IPS-NIHi7 (cell line): ENCODE measurements at regions not wholly inside any gene's neighbourhood (a gene's known extent, or its start where the extent isn't known, plus 50 kb on each side); places are given as distances from the start of the nearest gene placed in this dataset.

Source experiments
- DNase-seq: peaks from one replicate; pipeline ENCODE4 v3.0.0; 2012; ENCODE audit warnings: mixed read lengths; ENCODE audit errors: extremely low spot score

DNA sequence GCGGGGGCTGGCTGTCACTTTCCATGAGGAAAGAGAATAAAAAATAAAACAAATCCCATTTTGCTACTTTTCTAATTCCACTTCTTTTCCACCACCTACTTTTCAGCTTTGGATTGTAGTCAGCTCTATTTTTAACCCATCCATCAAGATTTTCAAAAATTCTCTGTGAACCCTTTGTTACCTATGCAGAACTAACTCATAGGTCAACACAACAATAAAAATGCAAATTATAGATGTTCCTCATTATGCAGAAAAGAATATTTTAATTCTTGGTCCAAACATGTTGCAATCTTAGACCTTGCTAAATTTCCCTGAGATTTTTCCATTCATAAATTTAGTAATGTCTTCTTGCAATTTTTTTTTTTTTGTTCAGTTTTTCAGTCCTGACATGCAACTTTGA is 454.5 kb downstream of the ADAMTS20 start:
- DNase-seq, result no peak

DNA sequence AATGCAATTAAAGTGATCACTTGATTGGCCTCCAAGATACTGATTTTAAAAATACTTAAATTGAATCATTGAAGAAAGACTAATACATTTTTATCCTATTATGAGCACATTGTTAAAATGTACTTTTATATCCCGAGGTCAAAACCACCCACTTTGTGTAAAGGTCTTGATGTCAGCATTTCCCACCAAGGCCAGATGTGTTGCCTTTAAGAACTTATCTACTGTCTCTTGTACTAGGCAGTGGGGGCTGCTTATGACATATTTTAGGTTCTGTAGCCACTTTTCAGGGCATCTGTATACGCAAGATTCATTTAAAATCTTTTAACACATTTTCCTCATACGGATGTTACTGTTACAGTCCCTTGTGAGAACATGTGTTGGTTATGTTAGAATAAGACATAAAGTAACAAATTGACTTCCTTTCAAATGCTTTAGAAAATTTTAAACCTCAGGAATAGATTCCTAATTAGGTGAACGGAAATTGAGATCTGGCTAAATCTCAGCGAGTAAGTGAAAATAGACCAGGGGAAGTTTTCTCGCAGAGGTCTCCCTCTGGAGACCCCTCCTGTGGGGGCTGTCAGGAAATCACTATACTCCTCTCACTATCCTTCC is 456.2 kb downstream of the ADAMTS20 start:
- no peak for DNase-seq

DNA sequence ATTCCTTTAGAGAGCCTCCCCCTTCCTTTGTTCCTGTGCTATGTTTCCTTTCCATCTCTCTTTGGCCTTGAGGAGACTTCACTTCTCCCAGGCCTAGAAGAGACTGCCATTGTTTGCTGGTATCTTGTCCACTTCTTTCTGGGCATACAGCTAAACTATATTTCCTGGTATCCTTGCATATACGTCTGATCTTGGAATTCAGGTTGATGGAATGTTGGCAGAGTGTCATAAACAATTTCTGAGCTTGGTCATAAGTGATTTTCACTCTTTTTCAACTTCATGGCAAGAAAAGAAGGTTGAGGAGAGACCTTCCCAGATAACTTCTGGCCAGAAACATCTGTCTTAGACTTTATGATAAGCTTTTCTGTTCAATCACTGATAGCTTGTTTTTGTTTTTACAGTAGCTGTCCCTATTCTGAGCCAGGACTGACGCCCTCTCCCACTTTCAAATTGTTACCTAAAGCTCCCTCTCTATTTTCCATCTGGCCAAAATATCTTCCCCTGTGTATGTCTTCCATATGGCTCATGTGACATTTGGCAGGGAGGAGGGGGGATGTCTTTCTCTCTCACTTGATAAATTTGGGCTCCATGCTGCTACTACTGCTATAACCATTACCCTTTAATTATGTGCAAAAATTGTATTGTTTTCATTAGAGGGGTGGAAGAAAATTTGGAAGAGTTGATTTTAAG is 457.0 kb downstream of the ADAMTS20 start:
- DNase-seq, result no peak

DNA sequence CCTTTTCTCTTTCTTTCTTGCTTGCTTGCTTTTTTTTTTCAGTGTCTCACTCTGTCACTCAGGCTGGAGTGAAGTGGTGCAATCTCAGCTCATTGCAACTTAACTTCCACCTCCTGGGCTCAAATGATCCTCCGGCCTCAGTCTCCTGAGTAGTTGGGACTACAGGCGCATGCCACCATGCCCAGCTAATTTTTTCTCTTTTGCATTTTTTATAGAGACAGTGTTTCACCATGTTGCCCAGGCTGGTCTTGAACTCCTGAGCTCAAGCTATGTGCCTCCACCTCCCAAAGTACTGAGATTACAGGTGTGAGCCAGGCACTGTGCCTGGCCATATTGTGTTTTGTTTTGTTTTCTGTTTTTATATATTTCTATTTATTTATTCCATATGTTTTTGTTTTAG is 461.0 kb downstream of the ADAMTS20 start:
- no peak for DNase-seq

DNA sequence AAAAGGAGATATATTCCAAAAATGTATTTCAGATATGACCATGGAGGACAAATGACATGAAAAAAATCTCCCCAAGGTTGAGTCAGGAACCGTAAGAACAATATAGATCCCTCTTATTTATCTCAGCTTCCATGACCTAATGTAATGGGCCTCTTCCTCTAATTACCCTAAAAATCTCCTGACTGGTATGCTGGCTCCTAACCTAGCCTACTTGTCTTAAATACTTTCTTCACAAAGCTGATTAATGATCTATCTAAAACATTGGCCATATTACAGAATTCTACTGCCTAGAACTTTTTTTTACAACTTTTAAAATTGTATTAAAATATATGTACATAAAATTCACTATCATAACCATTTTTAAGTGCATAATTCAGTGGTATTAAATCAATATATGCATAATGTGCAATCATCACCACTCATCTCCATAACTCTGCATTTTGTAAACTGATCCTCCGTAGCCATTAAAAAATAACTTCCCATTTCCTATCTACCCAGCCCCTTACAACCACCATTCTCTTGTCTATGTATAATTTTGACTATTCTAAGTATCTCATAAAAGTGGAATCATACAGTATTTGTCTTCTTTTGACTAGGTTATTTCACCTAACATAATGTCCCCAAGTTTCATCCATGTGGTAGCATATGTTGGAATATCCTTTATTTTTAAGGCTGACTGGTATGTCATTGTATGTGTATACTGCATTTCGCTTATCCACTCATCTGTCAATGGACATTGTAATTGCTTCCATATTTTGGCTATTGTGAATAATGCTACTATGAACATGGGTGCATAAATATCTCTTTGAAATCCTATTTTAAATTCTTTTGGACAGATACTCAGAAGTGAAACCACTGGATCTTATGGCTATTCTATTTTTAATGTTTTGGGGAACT is 464.6 kb downstream of the ADAMTS20 start:
- no peak for DNase-seq

DNA sequence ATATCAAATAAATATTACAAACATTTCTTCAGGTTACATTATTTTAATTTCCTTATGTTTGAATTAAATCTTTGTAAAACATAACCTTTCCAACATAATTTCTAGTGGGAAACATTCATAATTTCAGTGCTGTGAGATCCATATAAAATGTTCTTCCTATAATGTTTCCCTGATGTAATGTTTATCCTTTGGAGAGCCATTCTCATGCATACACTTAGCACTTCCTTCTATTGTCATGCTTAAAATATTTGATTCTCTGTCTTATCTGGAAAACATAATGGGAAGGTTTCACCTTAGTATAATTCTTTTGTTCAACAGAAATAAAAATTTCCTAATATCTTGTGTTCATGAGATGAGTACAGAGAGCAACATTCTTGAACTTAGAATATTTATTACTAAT is 472.5 kb downstream of the ADAMTS20 start:
- DNase-seq, result no peak

DNA sequence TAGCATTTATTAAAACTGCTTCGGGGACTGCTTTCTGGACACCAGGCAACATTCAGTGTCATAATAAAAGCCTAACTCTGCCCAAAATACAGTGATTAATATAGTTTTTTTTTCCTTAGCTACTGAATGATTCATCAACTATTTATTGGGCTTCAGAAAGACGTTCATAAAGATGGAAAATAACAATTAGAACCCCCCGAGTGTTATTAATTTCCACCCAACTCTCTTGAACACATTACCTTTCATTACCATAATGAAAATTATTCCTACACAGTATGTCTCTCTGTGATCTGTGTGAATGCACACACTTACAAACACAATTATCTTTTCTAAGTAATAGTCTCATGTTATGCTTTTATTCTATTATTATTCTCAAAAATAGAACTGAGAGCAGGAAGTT is 473.0 kb downstream of the ADAMTS20 start:
- DNase-seq, result no peak

DNA sequence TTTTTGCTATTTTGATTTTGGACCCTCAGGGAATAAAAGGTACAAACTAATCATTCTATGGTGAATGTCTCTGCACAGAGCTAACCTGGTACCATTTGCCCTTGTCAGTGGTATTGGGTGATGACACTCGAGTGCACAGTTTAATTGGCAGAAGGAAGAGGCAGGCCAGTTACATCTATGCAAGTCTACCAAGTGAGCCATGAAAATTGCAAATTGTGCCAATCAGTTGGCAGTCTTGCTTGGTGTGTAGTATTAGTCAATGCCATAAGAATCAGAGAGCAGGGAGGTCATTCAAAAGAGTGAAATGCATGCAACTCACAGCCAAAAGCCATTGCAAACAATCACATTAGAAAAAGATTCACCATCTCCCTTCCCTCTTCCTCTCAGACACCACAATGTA is 479.6 kb downstream of the ADAMTS20 start:
- DNase-seq, result no peak

DNA sequence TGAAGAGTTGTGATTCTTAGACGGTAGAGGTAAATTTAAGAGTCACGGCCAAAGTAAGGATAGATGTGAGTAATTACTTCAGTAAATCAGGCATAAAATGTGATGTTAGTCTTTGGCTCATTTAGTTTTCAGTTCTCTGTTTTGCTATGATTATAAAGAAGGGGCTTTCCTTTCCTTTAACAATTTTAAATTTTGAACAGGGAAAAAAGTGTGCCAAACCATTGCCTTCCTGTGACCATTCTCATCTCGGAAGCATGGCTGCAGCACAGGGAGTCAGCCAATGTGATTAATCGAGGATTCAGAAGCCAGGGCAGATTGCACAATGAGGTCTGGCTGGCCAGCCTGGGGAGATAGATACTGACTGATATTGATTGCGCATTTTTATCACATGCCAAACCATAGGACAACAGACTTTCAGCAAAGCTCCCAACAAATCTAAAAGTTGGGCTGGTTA is 480.2 kb upstream of the PRICKLE1 start:
- DNase-seq, result no peak

DNA sequence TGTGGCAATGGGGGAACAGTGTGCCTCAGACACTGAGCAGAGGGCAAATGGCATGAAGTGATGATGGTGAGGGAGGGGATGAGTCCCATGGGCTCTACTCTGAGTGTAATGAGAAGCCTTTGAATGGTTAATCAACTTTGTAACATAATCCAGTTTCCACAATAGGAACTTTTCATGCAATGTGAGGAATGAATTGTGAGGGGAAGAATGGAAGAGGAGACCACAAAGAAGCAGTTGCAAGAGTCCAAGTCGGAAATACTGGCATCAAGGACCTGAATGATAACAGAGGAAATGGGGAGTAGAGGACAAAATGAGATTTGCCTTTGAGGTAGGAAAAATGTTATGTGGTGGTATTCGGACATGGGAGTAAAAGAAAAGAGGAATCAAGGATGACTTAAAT is 476.9 kb upstream of the PRICKLE1 start:
- DNase-seq, result no peak

DNA sequence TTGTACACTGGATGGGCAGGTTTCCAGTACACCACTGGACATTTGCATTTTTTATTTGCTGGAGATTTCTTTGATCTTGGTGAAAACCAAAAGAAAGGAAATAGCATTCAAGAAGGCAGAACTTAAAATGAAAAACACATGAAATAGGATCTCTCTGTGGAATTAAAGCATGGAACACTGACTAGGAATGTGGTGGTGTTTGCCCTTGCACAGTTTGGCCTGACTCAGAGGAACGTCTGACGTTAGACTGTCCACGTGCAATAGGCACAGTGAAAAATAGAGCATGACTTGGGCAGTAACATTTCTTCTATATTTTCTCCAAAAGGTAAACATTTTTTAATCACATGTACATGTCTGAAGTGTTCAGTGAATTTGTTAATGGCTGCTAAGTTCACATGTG is 474.1 kb upstream of the PRICKLE1 start:
- DNase-seq, result no peak

DNA sequence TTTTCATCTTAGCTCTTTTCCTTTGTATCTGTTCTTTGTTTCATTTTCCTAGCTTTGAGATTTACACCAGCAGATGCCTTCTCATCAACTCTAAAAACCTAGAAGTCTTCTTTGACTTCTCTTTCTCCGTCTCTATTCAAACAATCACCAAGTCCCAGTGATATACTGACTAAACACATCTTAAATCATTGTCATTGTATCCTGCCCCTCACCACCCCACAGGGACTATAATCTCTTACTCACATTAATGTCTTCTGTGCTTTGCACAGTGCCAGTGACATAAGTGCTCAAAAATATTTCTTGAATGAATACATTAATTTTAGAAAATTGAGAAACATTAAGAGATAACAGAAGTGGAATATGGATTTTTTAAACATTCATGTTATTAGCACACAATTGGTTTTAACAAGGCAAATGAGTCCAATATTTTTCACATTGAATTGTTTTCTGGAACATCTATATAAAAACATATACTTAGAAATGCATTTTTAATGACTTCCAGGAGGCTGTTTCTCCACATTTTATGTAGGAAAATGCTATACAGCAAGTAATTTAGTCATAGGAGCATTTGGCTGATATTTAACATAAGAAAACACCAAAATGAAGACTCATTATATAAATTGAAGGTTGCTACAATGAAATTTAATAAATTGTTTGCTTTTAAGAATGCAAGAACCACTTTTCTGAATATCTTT is 472.8 kb upstream of the PRICKLE1 start:
- DNase-seq, result no peak

DNA sequence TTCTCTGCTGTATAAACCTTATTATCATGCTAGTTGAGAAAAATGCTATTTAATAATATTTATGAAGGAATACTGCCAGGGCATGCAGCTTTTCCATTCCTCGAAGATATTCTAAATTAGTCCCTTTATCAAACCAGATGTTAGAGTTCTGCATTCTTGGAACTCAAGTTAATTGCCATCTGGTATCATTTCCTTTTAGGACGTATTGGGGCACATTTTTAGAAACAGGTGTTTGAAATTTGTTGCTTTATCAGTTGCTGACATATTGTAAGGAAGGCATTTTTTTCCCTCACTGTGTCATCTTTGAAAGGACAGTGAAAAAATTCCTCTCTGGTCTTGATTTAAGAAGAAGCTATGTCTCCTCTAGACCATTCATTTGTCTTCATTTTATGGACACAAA is 471.2 kb upstream of the PRICKLE1 start:
- DNase-seq, result no peak

DNA sequence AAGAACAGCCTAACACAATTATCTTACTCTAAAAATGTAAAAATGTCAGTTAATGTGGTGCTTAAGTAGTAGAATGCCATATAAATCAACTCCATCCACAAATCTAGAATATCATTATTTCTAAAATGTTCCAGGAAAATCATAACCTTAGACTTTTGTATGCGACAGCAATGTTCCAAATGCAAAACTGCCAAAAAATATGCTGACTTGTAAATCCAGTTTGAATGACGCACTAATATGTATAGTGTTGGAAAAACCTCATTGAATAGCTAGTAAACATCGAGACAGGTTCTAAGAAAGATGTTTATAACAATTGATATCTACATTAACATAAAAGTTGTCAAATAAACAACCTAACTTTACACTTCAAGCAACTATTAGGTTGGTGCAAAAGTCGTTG is 469.1 kb upstream of the PRICKLE1 start:
- DNase-seq, result no peak

DNA sequence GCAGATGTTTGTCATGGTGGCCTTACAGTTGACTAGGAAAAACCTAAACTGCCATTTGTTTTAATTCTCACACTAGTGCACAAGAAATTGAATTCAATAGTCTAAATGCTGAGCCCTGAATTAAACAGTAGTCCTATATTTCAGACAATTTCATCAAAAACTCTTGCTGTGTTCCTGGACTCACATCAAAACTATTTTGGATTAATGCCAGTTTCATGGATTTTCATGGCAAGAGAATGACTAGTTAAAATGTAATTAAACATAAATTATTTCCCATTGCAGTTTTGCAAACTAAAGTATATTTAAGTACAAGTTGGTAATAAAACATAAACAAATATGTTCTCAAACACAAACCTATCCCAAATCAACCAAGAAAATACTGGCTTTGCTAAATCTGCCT is 468.0 kb upstream of the PRICKLE1 start:
- DNase-seq, result no peak

DNA sequence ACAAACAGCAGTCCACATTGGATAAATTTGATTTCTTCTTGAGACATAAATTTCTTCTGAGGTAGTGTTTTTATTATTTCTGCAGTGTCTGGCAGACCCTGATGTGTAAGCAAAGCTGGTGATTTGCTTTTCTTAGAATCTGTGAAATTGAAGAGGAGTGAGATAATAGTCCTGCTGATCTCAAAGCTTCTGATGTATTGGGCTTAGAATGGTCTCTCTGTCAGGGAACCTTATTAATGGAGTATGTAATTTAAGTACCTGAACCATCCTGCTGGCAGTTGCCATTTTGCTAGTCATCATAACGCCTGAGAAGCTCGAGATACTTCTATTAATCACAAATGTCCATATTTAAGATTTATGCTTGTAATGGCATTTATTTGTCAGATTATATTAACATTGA is 464.5 kb upstream of the PRICKLE1 start:
- DNase-seq, result no peak

DNA sequence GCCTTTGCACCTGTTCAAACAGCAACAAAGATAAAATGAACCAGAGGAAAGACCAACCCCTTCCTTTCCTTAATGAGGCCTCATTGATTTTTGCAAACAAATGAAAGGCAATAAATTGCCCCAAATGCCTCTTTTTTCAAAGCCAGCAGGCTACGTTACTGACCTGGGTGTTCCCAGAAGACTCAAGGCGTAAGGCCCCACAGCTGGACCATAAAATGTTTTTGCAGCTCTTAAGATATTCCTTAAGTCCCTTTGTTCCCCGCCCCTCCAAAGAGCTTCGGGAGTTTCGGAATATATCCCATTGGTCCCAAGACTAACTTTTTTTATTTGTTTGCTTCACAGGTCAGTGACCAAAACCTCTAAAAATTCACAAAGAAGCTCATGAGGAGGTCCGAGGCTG is 462.9 kb upstream of the PRICKLE1 start:
- DNase-seq, result no peak

DNA sequence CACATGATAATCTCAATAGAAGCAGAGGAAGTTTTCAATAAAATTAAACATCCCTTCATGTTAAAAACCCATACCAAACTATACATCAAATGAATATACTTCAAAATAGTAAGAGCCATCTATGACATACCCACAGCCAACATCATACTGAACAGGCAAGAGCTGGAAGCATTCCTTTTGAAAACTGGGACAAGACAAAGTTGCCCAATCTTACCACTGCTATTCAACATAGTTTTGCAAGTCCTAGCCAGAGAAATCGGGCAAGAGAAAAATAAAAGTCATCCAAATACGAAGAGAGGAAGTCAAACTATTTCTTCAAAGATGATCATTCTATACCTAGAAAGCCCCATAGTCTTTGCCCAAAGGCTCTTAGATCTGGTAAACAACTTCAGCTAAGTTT is 454.7 kb upstream of the PRICKLE1 start:
- no peak for DNase-seq

DNA sequence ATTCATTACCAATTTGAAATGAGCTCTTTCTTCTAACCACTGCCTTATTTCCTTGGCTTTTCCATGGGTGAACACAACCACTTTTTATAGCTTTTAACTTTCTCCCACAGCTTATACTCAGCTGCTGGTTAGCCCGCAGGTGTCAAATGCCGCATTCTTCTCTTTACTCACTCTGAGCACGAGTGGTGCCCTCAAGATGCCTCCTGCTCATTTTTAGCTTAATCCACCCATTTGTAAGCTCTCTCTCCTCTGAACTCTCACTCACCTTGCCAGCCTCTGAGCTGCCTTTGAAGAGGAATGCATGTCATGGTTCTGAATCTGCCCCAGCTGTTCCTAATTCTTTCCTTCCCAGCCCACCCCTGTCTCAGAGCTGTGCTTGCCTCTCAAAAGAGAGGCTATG is 449.4 kb upstream of the PRICKLE1 start:
- no peak for DNase-seq

DNA sequence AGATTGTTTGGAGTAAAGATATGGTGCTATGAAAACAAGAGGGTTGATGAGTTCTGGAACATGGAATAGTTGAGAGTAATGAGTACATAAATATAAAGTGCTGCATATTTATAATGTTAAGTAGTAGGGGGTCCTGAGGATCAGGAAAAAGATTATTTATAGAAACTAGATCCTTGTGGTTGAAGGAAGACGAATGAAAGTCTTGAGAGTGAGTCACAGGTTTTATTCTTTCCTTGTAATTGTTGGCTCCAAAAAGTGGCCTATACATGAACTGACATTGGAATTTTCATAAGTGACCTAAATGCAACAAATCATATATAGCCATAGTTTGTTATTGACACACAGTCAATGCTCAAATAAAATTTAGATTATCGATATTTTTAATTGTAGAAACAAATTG is 440.4 kb upstream of the PRICKLE1 start:
- no peak for DNase-seq

DNA sequence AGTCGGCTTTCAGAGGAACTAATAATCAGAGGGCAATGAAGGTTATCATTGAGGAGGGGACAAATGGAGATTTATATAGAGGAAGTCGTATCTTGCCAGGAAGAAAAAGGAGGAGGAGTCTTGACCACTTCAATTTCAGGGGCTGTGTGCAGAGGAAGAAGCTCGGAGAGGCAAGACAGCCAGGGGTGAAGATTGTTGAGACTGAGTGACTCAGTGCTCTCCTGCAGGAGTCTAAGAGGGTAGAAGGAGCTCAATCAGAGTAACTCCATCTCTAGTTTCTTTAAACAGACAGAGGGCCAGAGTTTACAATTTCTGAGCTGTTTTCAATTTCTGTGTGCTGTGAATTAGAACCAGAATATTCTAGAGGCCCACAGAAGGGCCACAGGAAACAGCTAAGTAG is 439.3 kb upstream of the PRICKLE1 start:
- DNase-seq, result no peak

DNA sequence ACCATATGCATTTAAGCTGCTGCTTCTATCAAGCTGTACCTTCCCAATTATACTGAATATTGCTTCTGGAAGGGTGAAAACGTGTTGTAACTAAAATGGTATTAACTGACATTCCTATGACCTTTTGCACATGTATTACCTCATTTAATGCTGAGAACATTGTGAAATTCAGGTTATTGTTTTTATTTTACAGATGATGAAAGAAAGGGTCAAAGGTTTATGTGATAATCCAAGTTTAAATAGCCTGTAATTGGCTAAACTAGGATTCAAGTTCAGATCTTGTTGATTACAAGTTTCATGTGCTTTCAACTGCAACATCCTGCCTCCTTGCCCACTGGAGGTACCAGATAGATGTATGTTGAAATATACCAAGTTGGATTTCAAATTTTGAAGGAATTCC is 433.3 kb upstream of the PRICKLE1 start:
- no peak for DNase-seq
